IMR-90 (cell line): ENCODE measurements at regions not wholly inside any gene's neighbourhood (a gene's known extent, or its start where the extent isn't known, plus 50 kb on each side); places are given as distances from the start of the nearest gene placed in this dataset.

ENCODE experiments used
- ATAC-seq: fragments of 200-7000 bp; cut with Tn5 transposase; 2 replicates; pipeline ENCODE4 v1.9.1; 2020; ENCODE audit warnings: low read depth, mild to moderate bottlenecking, moderate library complexity
- BruUV-seq: library from RNA; stranded (reverse); fragments of 400-500 nt; replicated peaks from 2 replicates; lab custom pipeline; 2021; lab: Mats Ljungman, UMichigan
- CTCF ChIA-PET: fragments of 300-600 bp; formaldehyde crosslinking; extraction: SDS; loops from one replicate; lab custom pipeline; 2021; ENCODE audit warnings: antibody characterized with exemption; lab: Yijun Ruan, JAX
- POLR2A ChIA-PET: fragments of 300-600 bp; sonication (Branson Sonifier 250); formaldehyde crosslinking; loops from one replicate; lab custom pipeline; 2022; ENCODE audit warnings: antibody characterized with exemption; ENCODE audit not compliant: unreplicated experiment; lab: Charles Lee
- DNase-seq: peaks from one replicate; pipeline ENCODE4 v3.0.0; 2013
- H2AFZ ChIP-seq: replicated peaks from 2 replicates; pipeline ENCODE3; 2013; ENCODE audit warnings: low read length, mild to moderate bottlenecking; ENCODE audit not compliant: poor library complexity
- H2AK5ac ChIP-seq: 2 replicates; pipeline ENCODE4 v1.6.1; 2013; ENCODE audit warnings: low read depth, low read length, inconsistent platforms
- H2AK9ac ChIP-seq: replicated peaks from 2 replicates; pipeline ENCODE3; 2013; ENCODE audit warnings: mild to moderate bottlenecking, low read depth, low read length, moderate library complexity; ENCODE audit not compliant: poor library complexity
- H2BK120ac ChIP-seq: 2 replicates; pipeline ENCODE4 v1.6.1; 2013; ENCODE audit warnings: low read depth, low read length, inconsistent platforms
- H2BK15ac ChIP-seq: 3 replicates; pipeline ENCODE4 v1.6.1; 2013; ENCODE audit warnings: low read depth, low read length, inconsistent platforms
- H2BK20ac ChIP-seq: 2 replicates; pipeline ENCODE4 v1.6.1; 2013; ENCODE audit warnings: low read depth, mild to moderate bottlenecking, inconsistent platforms, low read length, moderate library complexity
- H2BK5ac ChIP-seq: 2 replicates; pipeline ENCODE4 v1.6.1; 2013; ENCODE audit warnings: mild to moderate bottlenecking, low read depth, low read length, inconsistent platforms; ENCODE audit not compliant: poor library complexity, severe bottlenecking
- H3K14ac ChIP-seq: replicated peaks from 2 replicates; pipeline ENCODE4 v1.6.1; 2013; ENCODE audit warnings: low read depth, low read length, inconsistent platforms
- H3K18ac ChIP-seq: 2 replicates; pipeline ENCODE4 v1.6.1; 2013; ENCODE audit warnings: low read depth, low read length, control low read depth
- H3K23ac ChIP-seq: 2 replicates; pipeline ENCODE4 v1.6.1; 2013; ENCODE audit warnings: low read depth, low read length, inconsistent platforms
- H3K27ac ChIP-seq: 2 replicates; pipeline ENCODE4 v1.5.1; 2013; ENCODE audit warnings: mild to moderate bottlenecking, control low read depth, low read length; ENCODE audit not compliant: insufficient read depth
- H3K27me3 ChIP-seq: 2 replicates; pipeline ENCODE4 v1.6.1; 2013; ENCODE audit warnings: low read length; ENCODE audit not compliant: control insufficient read depth, insufficient read depth
- H3K36me3 ChIP-seq: 2 replicates; pipeline ENCODE4 v1.6.1; 2013; ENCODE audit warnings: low read length, mixed read lengths; ENCODE audit not compliant: control insufficient read depth, insufficient read depth
- H3K4ac ChIP-seq: 2 replicates; pipeline ENCODE4 v1.6.1; 2013; ENCODE audit warnings: low read depth, low read length, inconsistent platforms
- H3K4me1 ChIP-seq: 2 replicates; pipeline ENCODE4 v1.6.1; 2013; ENCODE audit warnings: low read length, mixed read lengths; ENCODE audit not compliant: control insufficient read depth, insufficient read depth
- H3K4me2 ChIP-seq: 2 replicates; pipeline ENCODE4 v1.6.1; 2013; ENCODE audit warnings: low read depth, mild to moderate bottlenecking, control low read depth, low read length, moderate library complexity
- H3K4me3 ChIP-seq: 2 replicates; pipeline ENCODE4 v1.5.1; 2013; ENCODE audit warnings: low read depth, mild to moderate bottlenecking, control low read depth, low read length, moderate library complexity; ENCODE audit not compliant: insufficient read depth
- H3K56ac ChIP-seq: 2 replicates; pipeline ENCODE4 v1.6.1; 2013; ENCODE audit warnings: low read length, inconsistent platforms; ENCODE audit not compliant: insufficient read depth; ENCODE audit errors: extremely low read depth
- H3K79me1 ChIP-seq, 2 experiments: 2 replicates each; pipeline ENCODE4 v1.6.1; 2013; ENCODE audit warnings: low read length in 2 of 2, inconsistent platforms in 1 of 2, low read depth in 1 of 2
- H3K9ac ChIP-seq: 2 replicates; pipeline ENCODE4 v1.6.1; 2013; ENCODE audit warnings: low read depth, low read length, control low read depth
- H3K9me1 ChIP-seq: 2 replicates; pipeline ENCODE4 v1.6.1; 2013; ENCODE audit warnings: low read length, inconsistent platforms; ENCODE audit not compliant: insufficient read depth
- H3K9me3 ChIP-seq: 2 replicates; pipeline ENCODE4 v1.6.1; 2013; ENCODE audit warnings: low read length; ENCODE audit not compliant: control insufficient read depth, insufficient read depth
- H4K20me1 ChIP-seq: 2 replicates; pipeline ENCODE4 v1.6.1; 2013; ENCODE audit warnings: low read length, inconsistent platforms; ENCODE audit not compliant: insufficient read depth
- H4K5ac ChIP-seq: 2 replicates; pipeline ENCODE4 v1.6.1; 2013; ENCODE audit warnings: mild to moderate bottlenecking, low read depth, low read length, control low read depth
- H4K8ac ChIP-seq, 2 experiments: 2 replicates each; pipeline ENCODE4 v1.6.1; 2013; ENCODE audit warnings: low read depth in 2 of 2, low read length in 2 of 2, control low read depth in 1 of 2, inconsistent platforms in 1 of 2
- H4K91ac ChIP-seq: 2 replicates; pipeline ENCODE4 v1.6.1; 2013; ENCODE audit warnings: low read depth, low read length, inconsistent platforms; ENCODE audit not compliant: insufficient read depth
- BHLHE40 ChIP-seq: fragments of 150-350 bp; IDR thresholded peaks from 2 replicates; pipeline ENCODE4 v1.6.1; 2016; ENCODE audit warnings: mild to moderate bottlenecking, low read depth, low read length
- CEBPB ChIP-seq: IDR thresholded peaks from 2 replicates; pipeline ENCODE4 v1.6.1; 2012; ENCODE audit warnings: low read depth, low read length, improper control_type of control experiment
- CHD1 ChIP-seq: IDR thresholded peaks from 2 replicates; pipeline ENCODE4 v1.6.1; 2012; ENCODE audit warnings: low read depth, low read length, improper control_type of control experiment
- CTCF ChIP-seq: conservative IDR thresholded peaks from 2 replicates; pipeline ENCODE4 v1.5.1; 2012; ENCODE audit warnings: mild to moderate bottlenecking, low read depth, low read length, improper control_type of control experiment
- FOS ChIP-seq: fragments of 150-350 bp; IDR thresholded peaks from 2 replicates; pipeline ENCODE4 v1.6.1; 2016; ENCODE audit warnings: low read depth, low read length
- MAFK ChIP-seq: IDR thresholded peaks from 2 replicates; pipeline ENCODE4 v1.6.1; 2012; ENCODE audit warnings: low read depth, low read length, improper control_type of control experiment
- MAZ ChIP-seq: IDR thresholded peaks from 2 replicates; pipeline ENCODE4 v1.6.1; 2012; ENCODE audit warnings: low read depth, mild to moderate bottlenecking, low read length, improper control_type of control experiment, moderate library complexity, borderline replicate concordance
- MXI1 ChIP-seq: IDR thresholded peaks from 2 replicates; pipeline ENCODE4 v1.6.1; 2012; ENCODE audit warnings: low read depth, mild to moderate bottlenecking, low read length, moderate library complexity, borderline replicate concordance
- NFE2L2 ChIP-seq: fragments of 150-350 bp; IDR thresholded peaks from 2 replicates; pipeline ENCODE4 v1.6.1; 2016; ENCODE audit warnings: low read depth, mild to moderate bottlenecking, low read length
- RAD21 ChIP-seq: IDR thresholded peaks from 2 replicates; pipeline ENCODE4 v1.6.1; 2012; ENCODE audit warnings: low read length, improper control_type of control experiment
- RCOR1 ChIP-seq: IDR thresholded peaks from 2 replicates; pipeline ENCODE4 v1.6.1; 2012; ENCODE audit warnings: mild to moderate bottlenecking, low read length, improper control_type of control experiment; ENCODE audit not compliant: insufficient replicate concordance
- USF2 ChIP-seq: fragments of 150-350 bp; IDR thresholded peaks from 2 replicates; pipeline ENCODE4 v1.6.1; 2017; ENCODE audit warnings: mild to moderate bottlenecking, antibody characterized with exemption, low read length, low read depth
- WGBS, 2 experiments: methylation state at CpG; one replicate each; pipeline versions ENCODE4 v1.1.5 to v1.1.7; 2013; ENCODE audit warnings: missing lambda C conversion rate in 2 of 2; ENCODE audit not compliant: insufficient read length in 1 of 2; ENCODE audit errors: extremely low coverage in 2 of 2; 5-methylcytosine and 5-hydroxymethylcytosine counted together
- dilution Hi-C: fragments of 300-500 bp; cut with HindIII; formaldehyde crosslinking; loops from one replicate; pipeline ENCODE4 v1.14.3; 2018; ENCODE audit warnings: low sequenced_read_pairs; ENCODE audit not compliant: unreplicated experiment
- in situ Hi-C: fragments of 300-500 bp; cut with MboI; formaldehyde crosslinking; loops from 3 replicates; pipeline ENCODE4 v1.14.3; 2019; ENCODE audit warnings: low sequenced_read_pairs, inconsistent platforms, mixed read lengths
- intact Hi-C: fragments of 100-400 bp; cut with micrococcal nuclease; formaldehyde crosslinking; loops from 2 replicates; pipeline ENCODE4 v1.10.0; 2022

- Histone ChIP-seq H4K91ac (no peak overlapping the region), H3K9ac (no peak overlapping the region), H4K8ac (no peak overlapping the region), H2AFZ (no peak overlapping the region), H3K4me3 (no peak overlapping the region), H4K20me1 (no peaks in the 10 kb centered on the region), H3K56ac (no peak overlapping the region), H3K9me1 (no peaks in the 10 kb centered on the region), H3K14ac (no peak overlapping the region), H3K18ac (no peak overlapping the region), H3K36me3 (no peaks in the 10 kb centered on the region), H2BK20ac (no peak overlapping the region), H3K4ac (no peak overlapping the region), H2BK120ac (no peak overlapping the region), H3K27ac (no peak overlapping the region), H3K4me1 (no peaks in the 10 kb centered on the region), H2AK5ac (no peak overlapping the region), H2BK15ac (no peak overlapping the region), H3K27me3 (peaks cover 7% of the 10 kb centered on the region), H4K5ac (no peak overlapping the region), H3K79me1 (no peaks in the 10 kb centered on the region), H3K4me2 (no peak overlapping the region), H3K9me3 (no peaks in the 10 kb centered on the region), H2BK5ac (no peak overlapping the region), H3K23ac (no peak overlapping the region), H2AK9ac (no peak overlapping the region)
- ChIA-PET POLR2A (no interaction called here), CTCF (no interaction called here)
- dilution Hi-C loops, result no loop called here
- intact Hi-C loops, result no loop called here
- no TSS peak for BruUV-seq
- ATAC-seq (no peak), DNase-seq (no peak)
- TF ChIP-seq MAZ, result no peak
- TF ChIP-seq RAD21, result no peak
- TF ChIP-seq RCOR1, result no peak
- TF ChIP-seq USF2, result no peak
- no peak for TF ChIP-seq NFE2L2
- TF ChIP-seq MAFK, result no peak
- no peak for TF ChIP-seq FOS
- no peak for TF ChIP-seq CEBPB
- TF ChIP-seq CTCF, result no peak
- no peak for TF ChIP-seq MXI1
- TF ChIP-seq CHD1, result no peak
- no peak for TF ChIP-seq BHLHE40
- 49% methylated on average over 8 of the region's 10 CpGs; no CpG with 5 or more reads in 1 of the 2 experiments for WGBS, 2 experiments
- in situ Hi-C loops, result no loop called here
Observed at GRCh38 chr5:61771062-61771461, 439.0 kb downstream of the ZSWIM6 start.
